Adrenal gland (tissue), 9 donors: ENCODE measurements at regions not wholly inside any gene's neighbourhood (a gene's known extent, or its start where the extent isn't known, plus 50 kb on each side); places are given as distances from the start of the nearest gene placed in this dataset.

ENCODE experiments used
- DNase-seq, 7 donors: peaks; one replicate each; pipeline ENCODE4 v3.0.0-alpha.2; 2019 to 2020
- H3K27ac ChIP-seq, 5 donors: fragments of 200-600 bp; sonication (generic) in 4 of 5; 1 replicate in 3 of 5; 2 replicates in 2 of 5; pipeline versions ENCODE4 v1.5.1 to v1.8.0; 2016 to 2020; ENCODE audit warnings: mild to moderate bottlenecking in 1 of 5
- H3K27me3 ChIP-seq: fragments of 200-600 bp; 2 replicates; pipeline ENCODE4 v1.8.0; 2021
- H3K36me3 ChIP-seq, 2 donors: fragments of 200-600 bp; replicated peaks in 1 of 2; 1 replicate in 1 of 2; 2 replicates in 1 of 2; pipeline versions ENCODE4 v1.5.1 to v1.8.0; 2018 to 2022
- H3K4me1 ChIP-seq, 2 donors: fragments of 200-600 bp; replicated peaks in 1 of 2; 1 replicate in 1 of 2; 2 replicates in 1 of 2; pipeline versions ENCODE4 v1.5.1 to v1.8.0; 2018 to 2021
- H3K4me3 ChIP-seq, 4 donors: fragments of 200-600 bp; sonication (generic) in 3 of 4; one replicate each; pipeline ENCODE4 v1.5.1; 2016 to 2018
- H3K9me3 ChIP-seq, 3 donors: fragments of 200-600 bp; sonication (generic) in 1 of 3; replicated peaks in 1 of 3; 1 replicate in 2 of 3; 2 replicates in 1 of 3; pipeline versions ENCODE4 v1.5.1 to v1.8.0; 2016 to 2021
- CTCF ChIP-seq, 6 experiments: fragments of 450-650 bp in 4 of 6; fragments of 200-600 bp in 2 of 6; sonication (generic) in 1 of 6; IDR thresholded peaks; 1 replicate in 5 of 6; 2 replicates in 1 of 6; pipeline versions ENCODE4 v1.5.1 to v1.8.0; 2016 to 2021; ENCODE audit warnings: antibody characterized with exemption in 6 of 6, mild to moderate bottlenecking in 2 of 6, moderate library complexity in 1 of 6
- POLR2A ChIP-seq, 2 donors: fragments of 450-650 bp; IDR thresholded peaks; one replicate each; pipeline ENCODE4 v1.6.1; 2017; ENCODE audit warnings: antibody characterized with exemption in 2 of 2, mild to moderate bottlenecking in 2 of 2, moderate library complexity in 1 of 2
- WGBS, 4 donors: extraction: QIAGEN DNeasy Blood & Tissue Kit in 2 of 4; methylation state at CpG; one replicate each; pipeline versions ENCODE4 v1.1.5 to v1.1.7; 2013 to 2017; 5-methylcytosine and 5-hydroxymethylcytosine counted together
- intact Hi-C, 2 donors: fragments of 100-400 bp; cut with DNase I; formaldehyde crosslinking; loops; one replicate each; pipeline versions ENCODE4 v1.14.1 to v1.15.0; 2022 to 2023
- donor health status: healthy with polysubstance abuse.
- donor health status: Bipolar disorder and iron deficiency.
- donor health status: DM: yes; HTN: yes; CAD: no.
- donor health status: DM: no; HTN: no; CAD: no.
- donor health status: DM: no; HTN: no; CAD: no.

- H3K36me3 ChIP-seq, result no peaks in the 10 kb centered on the region
- H3K4me1 ChIP-seq, result no peaks in the 10 kb centered on the region
- no peaks in the 10 kb centered on the region for H3K9me3 ChIP-seq
- H3K27ac ChIP-seq, result no peak overlapping the region
- intact Hi-C loops, result no loop called here
- DNase-seq, result no peak
- H3K27me3 ChIP-seq, result no peaks in the 10 kb centered on the region
- no peak overlapping the region for H3K4me3 ChIP-seq
- TF ChIP-seq CTCF (IDR thresholded peaks at IDR 0.05), result no peak
- TF ChIP-seq POLR2A (IDR thresholded peaks at IDR 0.05), result no peak
These were observed 72.9 kb upstream of the DCBLD2 start for GRCh38 chr3:98974442-98974841.

DNA sequence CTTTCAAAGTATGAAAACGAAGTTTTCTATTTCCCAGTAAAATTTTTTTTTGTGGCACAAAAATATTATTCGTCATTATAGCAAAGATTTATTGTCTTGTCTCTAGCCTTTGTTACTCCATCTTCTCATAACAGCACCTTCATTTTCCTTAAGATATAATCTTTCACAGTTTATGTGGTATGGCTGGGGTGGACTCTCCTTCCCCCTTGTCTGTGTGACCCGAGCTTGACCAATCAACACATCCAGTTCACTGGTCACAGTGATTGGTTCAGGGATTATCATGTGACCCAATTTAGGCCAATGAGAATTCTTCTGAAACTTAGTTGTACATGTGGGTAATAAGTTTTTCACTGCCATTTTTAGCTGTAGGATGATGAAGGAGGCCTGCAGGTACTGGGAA, 71.2 kb upstream of the DCBLD2 start:
- Histone ChIP-seq H3K27me3 (no peaks in the 10 kb centered on the region), H3K27ac (no peak overlapping the region), H3K36me3 (no peaks in the 10 kb centered on the region), H3K9me3 (no peaks in the 10 kb centered on the region), H3K4me3 (no peak overlapping the region), H3K4me1 (no peaks in the 10 kb centered on the region)
- TF ChIP-seq CTCF (IDR thresholded peaks at IDR 0.05) (no peak), POLR2A (IDR thresholded peaks at IDR 0.05) (no peak)
- intact Hi-C loops, result no loop called here
- no peak for DNase-seq
- WGBS, 4 donors, result 56 to 65% (median 58%) methylated on average over 3 of the region's 3 CpGs

DNA sequence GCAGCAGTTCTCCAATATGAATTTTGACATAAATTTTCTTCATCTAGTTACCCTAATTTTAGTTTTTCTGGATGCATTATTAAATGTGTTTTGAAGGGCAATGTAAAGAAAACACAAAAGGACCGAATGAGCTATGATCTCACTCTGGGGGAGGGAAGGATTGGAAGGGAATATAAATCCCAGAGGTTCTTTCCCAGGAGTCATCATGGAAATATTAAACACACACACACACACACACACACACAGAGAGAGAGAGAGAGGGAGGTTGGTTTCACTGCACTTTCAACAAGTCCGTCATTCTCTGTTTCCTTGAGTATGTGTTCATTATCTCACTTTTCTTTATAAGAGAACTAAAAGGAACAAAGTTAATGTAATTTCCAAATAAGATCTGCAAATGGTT, 70.7 kb upstream of the DCBLD2 start:
- Histone ChIP-seq H3K27me3 (no peaks in the 10 kb centered on the region), H3K9me3 (no peaks in the 10 kb centered on the region), H3K4me1 (no peaks in the 10 kb centered on the region), H3K36me3 (no peaks in the 10 kb centered on the region), H3K27ac (no peak overlapping the region), H3K4me3 (no peak overlapping the region)
- DNase-seq, result no peak
- TF ChIP-seq CTCF (IDR thresholded peaks at IDR 0.05) (no peak), POLR2A (IDR thresholded peaks at IDR 0.05) (no peak)
- intact Hi-C loops, result no loop called here
- 65 to 90% (median 67%) methylated on average over 2 of the region's 2 CpGs for WGBS, 4 donors

- WGBS, 4 donors, result 70 to 100% (median 94%) methylated on average over 1 of the region's 1 CpG
- DNase-seq, result no peak
- TF ChIP-seq POLR2A (IDR thresholded peaks at IDR 0.05) (no peak), CTCF (IDR thresholded peaks at IDR 0.05) (no peak)
- no peaks in the 10 kb centered on the region for H3K36me3 ChIP-seq
- no peaks in the 10 kb centered on the region for H3K4me1 ChIP-seq
- H3K27ac ChIP-seq, result no peak overlapping the region
- H3K4me3 ChIP-seq, result no peak overlapping the region
- no peaks in the 10 kb centered on the region for H3K9me3 ChIP-seq
- intact Hi-C loops, result no loop called here
- H3K27me3 ChIP-seq, result no peaks in the 10 kb centered on the region
These were observed 69.7 kb upstream of the DCBLD2 start for GRCh38 chr3:98971169-98971681.
